ENCODE measurements at regions not wholly inside any gene's neighbourhood (a gene's known extent, or its start where the extent isn't known, plus 50 kb on each side); places are given as distances from the start of the nearest gene placed in this dataset.

DNA sequence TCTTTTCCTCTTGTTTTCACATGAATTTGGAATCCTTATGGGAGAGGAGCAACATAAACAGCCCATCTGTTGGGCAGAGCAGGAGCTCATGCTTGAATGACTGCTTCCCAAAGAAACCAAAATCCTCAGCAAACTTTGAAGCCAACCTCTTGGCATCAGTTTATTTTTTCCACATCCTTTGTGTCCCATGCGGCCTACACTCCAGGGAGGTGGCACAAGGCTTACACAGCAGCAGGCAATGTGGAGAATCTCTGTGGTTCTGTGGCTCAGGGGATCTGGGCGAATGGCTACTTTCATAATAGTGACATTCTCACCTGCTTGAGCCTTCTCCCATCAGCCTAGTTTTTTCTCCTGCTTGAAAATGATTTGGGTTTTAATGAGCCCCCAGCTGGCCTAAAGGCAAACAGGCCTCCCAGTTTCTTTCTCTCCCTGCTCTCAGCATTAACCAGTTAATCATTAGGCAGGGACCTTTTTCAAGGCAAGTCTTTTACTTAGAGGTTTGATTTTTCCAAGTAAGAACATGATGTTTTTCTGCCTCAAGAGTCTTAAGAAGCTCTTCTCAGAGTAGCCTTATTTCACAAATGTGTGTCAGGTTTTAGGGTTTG is 370.3 kb downstream of the ARHGEF28 start (continued):
- TF ChIP-seq, protein P1, sequence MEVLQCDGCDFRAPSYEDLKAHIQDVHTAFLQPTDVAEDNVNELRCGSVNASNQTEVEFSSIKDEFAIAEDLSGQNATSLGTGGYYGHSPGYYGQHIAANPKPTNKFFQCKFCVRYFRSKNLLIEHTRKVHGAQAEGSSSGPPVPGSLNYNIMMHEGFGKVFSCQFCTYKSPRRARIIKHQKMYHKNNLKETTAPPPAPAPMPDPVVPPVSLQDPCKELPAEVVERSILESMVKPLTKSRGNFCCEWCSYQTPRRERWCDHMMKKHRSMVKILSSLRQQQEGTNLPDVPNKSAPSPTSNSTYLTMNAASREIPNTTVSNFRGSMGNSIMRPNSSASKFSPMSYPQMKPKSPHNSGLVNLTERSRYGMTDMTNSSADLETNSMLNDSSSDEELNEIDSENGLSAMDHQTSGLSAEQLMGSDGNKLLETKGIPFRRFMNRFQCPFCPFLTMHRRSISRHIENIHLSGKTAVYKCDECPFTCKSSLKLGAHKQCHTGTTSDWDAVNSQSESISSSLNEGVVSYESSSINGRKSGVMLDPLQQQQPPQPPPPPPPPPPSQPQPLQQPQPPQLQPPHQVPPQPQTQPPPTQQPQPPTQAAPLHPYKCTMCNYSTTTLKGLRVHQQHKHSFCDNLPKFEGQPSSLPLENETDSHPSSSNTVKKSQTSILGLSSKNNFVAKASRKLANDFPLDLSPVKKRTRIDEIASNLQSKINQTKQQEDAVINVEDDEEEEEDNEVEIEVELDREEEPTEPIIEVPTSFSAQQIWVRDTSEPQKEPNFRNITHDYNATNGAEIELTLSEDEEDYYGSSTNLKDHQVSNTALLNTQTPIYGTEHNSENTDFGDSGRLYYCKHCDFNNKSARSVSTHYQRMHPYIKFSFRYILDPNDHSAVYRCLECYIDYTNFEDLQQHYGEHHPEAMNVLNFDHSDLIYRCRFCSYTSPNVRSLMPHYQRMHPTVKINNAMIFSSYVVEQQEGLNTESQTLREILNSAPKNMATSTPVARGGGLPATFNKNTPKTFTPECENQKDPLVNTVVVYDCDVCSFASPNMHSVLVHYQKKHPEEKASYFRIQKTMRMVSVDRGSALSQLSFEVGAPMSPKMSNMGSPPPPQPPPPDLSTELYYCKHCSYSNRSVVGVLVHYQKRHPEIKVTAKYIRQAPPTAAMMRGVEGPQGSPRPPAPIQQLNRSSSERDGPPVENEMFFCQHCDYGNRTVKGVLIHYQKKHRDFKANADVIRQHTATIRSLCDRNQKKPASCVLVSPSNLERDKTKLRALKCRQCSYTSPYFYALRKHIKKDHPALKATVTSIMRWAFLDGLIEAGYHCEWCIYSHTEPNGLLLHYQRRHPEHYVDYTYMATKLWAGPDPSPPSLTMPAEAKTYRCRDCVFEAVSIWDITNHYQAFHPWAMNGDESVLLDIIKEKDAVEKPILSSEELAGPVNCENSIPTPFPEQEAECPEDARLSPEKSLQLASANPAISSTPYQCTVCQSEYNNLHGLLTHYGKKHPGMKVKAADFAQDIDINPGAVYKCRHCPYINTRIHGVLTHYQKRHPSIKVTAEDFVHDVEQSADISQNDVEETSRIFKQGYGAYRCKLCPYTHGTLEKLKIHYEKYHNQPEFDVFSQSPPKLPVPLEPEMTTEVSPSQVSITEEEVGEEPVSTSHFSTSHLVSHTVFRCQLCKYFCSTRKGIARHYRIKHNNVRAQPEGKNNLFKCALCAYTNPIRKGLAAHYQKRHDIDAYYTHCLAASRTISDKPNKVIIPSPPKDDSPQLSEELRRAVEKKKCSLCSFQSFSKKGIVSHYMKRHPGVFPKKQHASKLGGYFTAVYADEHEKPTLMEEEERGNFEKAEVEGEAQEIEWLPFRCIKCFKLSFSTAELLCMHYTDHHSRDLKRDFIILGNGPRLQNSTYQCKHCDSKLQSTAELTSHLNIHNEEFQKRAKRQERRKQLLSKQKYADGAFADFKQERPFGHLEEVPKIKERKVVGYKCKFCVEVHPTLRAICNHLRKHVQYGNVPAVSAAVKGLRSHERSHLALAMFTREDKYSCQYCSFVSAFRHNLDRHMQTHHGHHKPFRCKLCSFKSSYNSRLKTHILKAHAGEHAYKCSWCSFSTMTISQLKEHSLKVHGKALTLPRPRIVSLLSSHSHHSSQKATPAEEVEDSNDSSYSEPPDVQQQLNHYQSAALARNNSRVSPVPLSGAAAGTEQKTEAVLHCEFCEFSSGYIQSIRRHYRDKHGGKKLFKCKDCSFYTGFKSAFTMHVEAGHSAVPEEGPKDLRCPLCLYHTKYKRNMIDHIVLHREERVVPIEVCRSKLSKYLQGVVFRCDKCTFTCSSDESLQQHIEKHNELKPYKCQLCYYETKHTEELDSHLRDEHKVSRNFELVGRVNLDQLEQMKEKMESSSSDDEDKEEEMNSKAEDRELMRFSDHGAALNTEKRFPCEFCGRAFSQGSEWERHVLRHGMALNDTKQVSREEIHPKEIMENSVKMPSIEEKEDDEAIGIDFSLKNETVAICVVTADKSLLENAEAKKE (CRISPR knock-in tag; IDR thresholded peaks at IDR 0.05), result no peak
- no peak for TF ChIP-seq JUNB (IDR thresholded peaks at IDR 0.05; ENCODE audit: unreplicated experiment)

DNA sequence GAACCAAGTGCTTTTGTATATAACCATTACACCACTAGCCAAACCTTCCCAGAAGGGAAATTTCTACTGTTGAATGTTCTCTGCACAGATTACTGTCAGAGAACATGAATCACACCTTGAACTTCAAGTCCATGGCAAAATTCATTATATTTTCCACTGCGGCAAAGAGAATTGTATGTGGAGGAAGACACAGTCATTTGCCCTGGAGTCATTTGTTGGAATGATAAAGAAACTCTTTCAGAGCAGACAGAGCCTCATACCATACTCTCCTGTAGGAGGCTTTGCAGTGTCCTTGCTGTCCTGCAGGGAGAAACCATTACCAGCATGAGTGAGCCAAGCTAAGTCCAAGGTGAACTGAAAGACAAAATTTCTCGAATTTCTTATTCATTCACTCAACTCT is 369.0 kb downstream of the ARHGEF28 start:
- Histone ChIP-seq H3K4me1 (ENCODE audit: insufficient read depth) (no peaks in the 10 kb centered on the region), H3K27me3 (ENCODE audit: insufficient read depth) (no peaks in the 10 kb centered on the region), H3K4me3 (no peak overlapping the region), H3F3A (replicated peaks; ENCODE audit: low read depth) (no peaks in the 10 kb centered on the region), H4K20me1 (replicated peaks; ENCODE audit: insufficient read depth) (no peaks in the 10 kb centered on the region), H3K36me3 (ENCODE audit: insufficient read depth) (no peaks in the 10 kb centered on the region), H3K9me2 (ENCODE audit: insufficient read depth) (0 out of 2 replicates have a peak, but pooled peaks cover 13% of the 10 kb centered on the region), H3K4me2 (no peak overlapping the region), H3K27ac (ENCODE audit: low read depth) (no peak overlapping the region), H3K79me2 (replicated peaks; ENCODE audit: insufficient read depth) (no peaks in the 10 kb centered on the region), H2AFZ (no peak overlapping the region)
- peak; percentile 32 for DNase-seq (ENCODE audit: low spot score)
- ATAC-seq, result peak; percentile 80
- H3K27ac Mint-ChIP-seq, result no peak overlapping the region
- peaks cover 14% of the 10 kb centered on the region; the same call in 2 of the 3 replicates for H3K9me3 Mint-ChIP-seq
- no peak overlapping the region for H3K4me3 Mint-ChIP-seq
- peaks cover 30% of the 10 kb centered on the region for H3K4me1 Mint-ChIP-seq
- H3K36me3 Mint-ChIP-seq (ENCODE audit: low read depth), result peaks cover 6% of the 10 kb centered on the region; the same call in 2 of the 3 replicates
- peaks cover 5% of the 10 kb centered on the region for H3K27me3 Mint-ChIP-seq (ENCODE audit: insufficient read depth, low read depth, poor library complexity)
- TF ChIP-seq, protein P2, sequence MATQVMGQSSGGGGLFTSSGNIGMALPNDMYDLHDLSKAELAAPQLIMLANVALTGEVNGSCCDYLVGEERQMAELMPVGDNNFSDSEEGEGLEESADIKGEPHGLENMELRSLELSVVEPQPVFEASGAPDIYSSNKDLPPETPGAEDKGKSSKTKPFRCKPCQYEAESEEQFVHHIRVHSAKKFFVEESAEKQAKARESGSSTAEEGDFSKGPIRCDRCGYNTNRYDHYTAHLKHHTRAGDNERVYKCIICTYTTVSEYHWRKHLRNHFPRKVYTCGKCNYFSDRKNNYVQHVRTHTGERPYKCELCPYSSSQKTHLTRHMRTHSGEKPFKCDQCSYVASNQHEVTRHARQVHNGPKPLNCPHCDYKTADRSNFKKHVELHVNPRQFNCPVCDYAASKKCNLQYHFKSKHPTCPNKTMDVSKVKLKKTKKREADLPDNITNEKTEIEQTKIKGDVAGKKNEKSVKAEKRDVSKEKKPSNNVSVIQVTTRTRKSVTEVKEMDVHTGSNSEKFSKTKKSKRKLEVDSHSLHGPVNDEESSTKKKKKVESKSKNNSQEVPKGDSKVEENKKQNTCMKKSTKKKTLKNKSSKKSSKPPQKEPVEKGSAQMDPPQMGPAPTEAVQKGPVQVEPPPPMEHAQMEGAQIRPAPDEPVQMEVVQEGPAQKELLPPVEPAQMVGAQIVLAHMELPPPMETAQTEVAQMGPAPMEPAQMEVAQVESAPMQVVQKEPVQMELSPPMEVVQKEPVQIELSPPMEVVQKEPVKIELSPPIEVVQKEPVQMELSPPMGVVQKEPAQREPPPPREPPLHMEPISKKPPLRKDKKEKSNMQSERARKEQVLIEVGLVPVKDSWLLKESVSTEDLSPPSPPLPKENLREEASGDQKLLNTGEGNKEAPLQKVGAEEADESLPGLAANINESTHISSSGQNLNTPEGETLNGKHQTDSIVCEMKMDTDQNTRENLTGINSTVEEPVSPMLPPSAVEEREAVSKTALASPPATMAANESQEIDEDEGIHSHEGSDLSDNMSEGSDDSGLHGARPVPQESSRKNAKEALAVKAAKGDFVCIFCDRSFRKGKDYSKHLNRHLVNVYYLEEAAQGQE (IDR thresholded peaks at IDR 0.05; ENCODE audit: unreplicated experiment), result no peak
- TF ChIP-seq STAT1 (IDR thresholded peaks at IDR 0.05; ENCODE audit: unreplicated experiment), result no peak
- TF ChIP-seq EZH2 (IDR thresholded peaks at IDR 0.05; ENCODE audit: low read depth, unreplicated experiment), result no peak
- TF ChIP-seq, protein P3, sequence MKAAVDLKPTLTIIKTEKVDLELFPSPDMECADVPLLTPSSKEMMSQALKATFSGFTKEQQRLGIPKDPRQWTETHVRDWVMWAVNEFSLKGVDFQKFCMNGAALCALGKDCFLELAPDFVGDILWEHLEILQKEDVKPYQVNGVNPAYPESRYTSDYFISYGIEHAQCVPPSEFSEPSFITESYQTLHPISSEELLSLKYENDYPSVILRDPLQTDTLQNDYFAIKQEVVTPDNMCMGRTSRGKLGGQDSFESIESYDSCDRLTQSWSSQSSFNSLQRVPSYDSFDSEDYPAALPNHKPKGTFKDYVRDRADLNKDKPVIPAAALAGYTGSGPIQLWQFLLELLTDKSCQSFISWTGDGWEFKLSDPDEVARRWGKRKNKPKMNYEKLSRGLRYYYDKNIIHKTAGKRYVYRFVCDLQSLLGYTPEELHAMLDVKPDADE (IDR thresholded peaks at IDR 0.05), result no peak

Measured in GM23338 (cell line).